ENCODE measurements at regions not wholly inside any gene's neighbourhood (a gene's known extent, or its start where the extent isn't known, plus 50 kb on each side); places are given as distances from the start of the nearest gene placed in this dataset.

DNA sequence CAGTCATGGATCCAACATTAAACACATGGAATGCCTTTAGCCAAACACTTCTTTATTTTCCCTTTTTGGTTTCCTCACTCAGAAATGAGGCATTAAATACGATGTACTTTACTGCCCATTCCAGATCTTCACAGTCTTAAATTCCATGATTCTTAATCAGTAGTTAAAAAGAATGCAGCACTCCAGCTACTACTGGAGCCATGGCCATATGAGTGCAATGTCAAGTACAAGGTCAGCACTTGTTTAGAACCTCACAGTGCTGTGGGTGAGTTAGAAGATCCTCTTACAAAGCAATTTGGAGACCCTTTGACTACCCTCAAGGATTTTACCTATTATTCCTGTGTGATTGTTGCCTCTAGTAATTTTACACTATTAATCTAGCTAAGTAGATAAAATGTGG lies 550.3 kb upstream of the LRRTM1 start:
- no peak for DNase-seq

- no peak for DNase-seq
Measured at GRCh38 chr2:80852808-80853139, 548.2 kb upstream of the LRRTM1 start.

DNA sequence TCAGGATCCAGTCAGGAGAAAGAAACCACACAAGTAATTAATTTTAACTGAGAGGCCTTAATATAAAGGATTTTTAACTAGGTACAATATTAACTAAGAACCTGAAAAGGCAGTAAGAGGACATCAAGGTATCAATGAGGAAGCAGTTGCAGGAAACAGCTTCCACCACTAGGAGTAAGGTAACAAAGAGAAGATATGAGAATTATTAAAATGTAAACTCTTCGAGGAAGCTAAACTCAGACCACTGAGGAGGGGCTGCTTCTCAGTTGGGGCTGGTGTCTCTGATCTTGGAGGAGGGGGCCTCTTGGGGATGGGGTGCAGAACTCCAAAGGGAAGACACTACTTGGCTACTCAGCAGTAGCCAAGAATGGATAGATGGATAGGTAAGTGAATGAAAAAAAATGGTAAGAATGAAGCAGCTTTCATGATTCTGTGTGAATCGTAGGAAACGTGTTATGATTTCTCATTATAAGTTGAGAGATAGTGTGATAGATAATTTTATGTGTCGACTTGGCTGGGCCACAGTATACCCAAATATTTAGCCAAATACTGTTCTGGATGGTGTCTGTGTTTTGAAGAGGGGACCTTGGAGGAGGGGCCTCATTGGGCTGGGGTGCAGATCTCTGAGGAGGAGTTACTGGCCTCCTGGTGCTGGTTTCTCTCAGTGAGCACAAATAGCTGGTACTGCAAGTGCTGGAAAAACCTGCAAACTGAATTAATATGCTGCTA lies 547.7 kb upstream of the LRRTM1 start:
- DNase-seq = no peak

- no peak for DNase-seq
Measured at GRCh38 chr2:80830891-80831290, 526.3 kb upstream of the LRRTM1 start.

DNA sequence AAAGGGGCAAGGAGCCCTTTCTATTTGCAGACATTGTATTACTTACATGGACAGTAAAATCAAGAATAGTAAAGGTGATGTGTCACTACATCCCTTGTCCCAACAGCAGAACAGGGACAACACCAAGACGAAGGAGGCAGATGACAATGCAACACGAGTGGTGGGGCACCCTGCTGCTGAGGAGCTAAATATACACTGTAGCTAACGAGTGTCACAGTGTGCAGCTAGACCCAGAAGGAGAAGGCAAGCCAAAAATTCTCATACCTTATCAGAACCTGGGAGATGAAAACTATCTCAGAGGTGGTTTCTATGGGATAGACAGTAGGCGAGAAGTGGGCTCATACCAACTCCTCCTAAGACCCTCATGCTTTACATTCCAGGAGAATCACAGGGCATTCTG lies 518.4 kb upstream of the LRRTM1 start:
- DNase-seq = no peak

GRCh38 chr2:80815259-80815658 lies 510.7 kb upstream of the LRRTM1 start:
- DNase-seq = no peak

DNA sequence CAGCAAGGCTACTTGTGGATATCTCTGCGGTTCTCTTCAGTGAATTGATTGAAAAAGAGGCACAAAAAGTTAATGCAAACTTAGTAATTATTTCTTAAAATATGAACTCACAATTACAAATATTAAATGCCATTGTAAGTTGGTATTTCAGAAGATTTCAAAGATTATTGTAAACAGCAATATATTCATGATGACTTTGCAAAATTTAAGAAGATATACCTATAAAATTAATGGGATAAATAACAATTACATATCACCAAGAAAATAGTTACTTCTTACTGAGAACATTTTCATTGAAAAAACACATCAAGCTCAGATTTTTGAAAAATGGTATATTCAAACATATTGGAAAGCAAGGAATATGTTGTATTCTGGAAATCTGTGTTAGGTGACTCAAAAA lies 482.0 kb upstream of the LRRTM1 start:
- DNase-seq = no peak

GRCh38 chr2:80778704-80779103 lies 474.2 kb upstream of the LRRTM1 start:
- DNase-seq = no peak

DNA sequence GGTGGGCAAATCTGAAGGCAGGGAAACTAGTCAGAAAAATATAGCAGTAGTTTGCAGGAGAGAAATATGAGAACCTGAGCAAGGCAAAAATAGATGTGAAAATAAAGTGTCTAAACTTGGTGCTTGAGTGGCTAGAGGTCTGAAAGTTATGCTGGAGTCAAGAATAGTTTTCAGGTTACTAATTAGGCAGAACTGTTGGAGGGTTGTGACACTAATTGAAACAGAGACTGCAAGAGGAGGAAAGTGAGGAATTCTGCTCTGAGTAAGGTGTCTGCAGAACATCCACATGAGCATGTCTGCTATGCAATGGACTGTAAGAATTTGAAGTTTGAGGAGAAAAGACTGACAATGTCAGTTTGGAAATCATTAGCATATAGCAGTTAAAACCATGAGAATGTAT lies 444.0 kb upstream of the LRRTM1 start:
- no peak for DNase-seq

DNA sequence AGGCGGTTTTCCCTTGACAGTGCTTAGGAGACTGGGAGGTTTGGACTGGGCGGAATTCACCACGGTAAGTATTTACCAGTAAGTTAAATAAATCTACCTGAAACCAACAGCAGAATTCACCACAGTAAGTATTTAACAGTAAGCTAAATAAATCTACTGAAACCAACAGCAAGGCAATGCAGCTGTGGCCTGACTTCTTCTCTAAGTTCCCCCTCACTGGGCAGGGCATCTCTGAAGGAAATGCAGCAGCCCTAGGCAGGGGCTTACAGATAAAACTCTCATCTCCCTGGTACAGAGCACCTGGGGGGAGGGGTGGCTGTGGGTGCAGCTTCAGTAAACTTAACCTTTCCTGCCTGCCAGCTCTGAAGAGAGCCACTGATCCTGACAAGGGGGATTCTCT lies 432.5 kb upstream of the LRRTM1 start:
- no peak for DNase-seq

DNA sequence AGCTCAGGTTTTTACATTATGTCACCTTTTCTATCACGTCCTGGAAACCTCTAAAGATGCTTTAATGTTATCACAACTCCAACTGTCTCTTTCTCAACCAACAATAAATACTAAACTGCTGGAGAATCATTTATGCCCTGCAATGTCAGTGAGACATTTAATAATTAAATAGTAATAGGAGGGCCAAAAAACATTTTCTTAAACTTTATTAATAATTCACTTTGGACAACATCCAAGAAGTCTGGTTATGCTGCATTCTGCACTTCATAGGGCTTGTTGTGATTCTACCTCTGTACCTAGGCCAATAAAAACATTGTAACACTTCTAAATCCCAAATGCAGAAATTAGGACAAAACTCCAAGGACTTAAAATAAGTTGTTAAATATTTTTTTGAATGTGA lies 420.4 kb upstream of the LRRTM1 start:
- DNase-seq = no peak

- no peak for DNase-seq
Measured at GRCh38 chr2:80722803-80723202, 418.3 kb upstream of the LRRTM1 start.

DNA sequence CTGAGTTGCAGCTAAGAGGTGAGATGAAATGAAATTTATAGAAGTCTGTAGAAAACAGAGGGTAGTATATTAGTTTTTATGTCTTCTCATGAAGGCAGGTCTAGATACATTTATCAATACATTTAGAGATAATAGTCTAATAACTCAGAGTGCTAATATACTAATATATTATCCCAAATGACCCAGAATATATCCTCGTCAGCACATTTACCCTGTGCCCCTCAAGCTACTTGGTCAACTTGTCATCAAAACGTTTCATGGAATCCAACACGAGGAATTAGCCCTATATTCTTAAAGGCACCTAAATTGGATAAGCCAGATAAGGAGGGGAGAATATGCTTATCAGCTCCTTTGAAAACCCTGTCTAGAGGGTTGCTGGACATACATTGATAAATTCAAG lies 415.1 kb upstream of the LRRTM1 start:
- no peak for DNase-seq

- no peak for DNase-seq
Measured at GRCh38 chr2:80715433-80715832, 410.9 kb upstream of the LRRTM1 start.

- no peak for DNase-seq
Measured at GRCh38 chr2:80711915-80712314, 407.4 kb upstream of the LRRTM1 start.

DNA sequence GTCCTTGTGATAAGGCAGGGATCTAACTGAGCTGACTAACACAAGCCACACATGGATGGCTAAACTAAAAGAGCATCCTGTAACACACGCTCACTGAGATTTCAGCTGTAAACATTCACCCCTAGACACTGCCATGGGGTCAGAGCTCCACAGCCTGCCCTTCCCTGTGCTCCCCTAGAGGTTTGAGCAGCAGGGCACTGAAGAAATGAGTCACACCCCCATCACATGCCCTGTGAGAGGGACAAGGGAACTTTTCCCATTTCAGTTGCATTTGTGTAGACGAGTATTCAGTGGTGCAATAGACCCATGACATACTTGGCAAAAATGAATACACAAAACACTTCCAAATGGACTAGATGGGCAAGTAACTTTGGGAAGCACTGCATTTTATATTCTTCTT lies 402.4 kb upstream of the LRRTM1 start:
- DNase-seq = no peak

DNA sequence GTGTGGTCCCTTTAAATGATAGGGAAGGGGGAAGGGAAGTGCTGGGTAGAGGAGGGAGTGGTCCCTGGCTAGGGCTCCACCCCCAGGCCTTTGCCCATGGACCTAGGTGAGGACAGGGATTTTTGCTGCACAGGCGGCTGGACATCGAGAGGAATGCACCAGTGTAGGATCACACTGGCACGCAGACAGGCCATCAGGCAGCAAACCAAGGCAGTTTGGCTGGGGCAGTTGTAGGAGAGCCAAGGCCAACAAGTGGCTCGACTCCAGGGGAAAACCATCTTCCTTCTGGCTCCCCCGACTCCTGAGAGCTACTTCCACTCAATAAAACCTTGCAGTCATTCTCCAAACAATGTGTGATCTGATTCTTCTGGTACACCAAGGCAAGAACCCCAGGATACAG lies 402.0 kb upstream of the LRRTM1 start:
- DNase-seq = no peak

DNA sequence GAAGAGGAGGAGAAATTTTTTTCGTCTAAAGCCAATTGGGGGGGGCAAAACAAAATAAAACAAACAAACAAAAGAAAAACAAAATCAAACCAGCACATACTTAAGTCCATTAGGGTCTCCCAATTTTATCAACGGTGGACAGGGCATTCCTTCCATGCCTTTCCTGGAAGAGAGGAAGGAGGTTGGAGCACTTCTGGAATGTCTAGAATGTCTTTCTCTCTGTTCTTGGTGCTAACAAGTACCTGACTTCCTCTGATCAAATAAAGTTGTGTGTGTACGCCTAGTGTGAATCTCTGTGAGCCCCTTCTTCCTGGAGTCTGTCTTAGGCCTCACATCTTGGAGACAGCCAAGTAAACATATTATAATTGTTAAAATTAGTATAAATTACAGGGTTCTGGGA lies 399.0 kb upstream of the LRRTM1 start:
- DNase-seq = no peak

- DNase-seq = no peak
Measured at GRCh38 chr2:80700961-80701360, 396.4 kb upstream of the LRRTM1 start.

Data from NCI-H1092 treated with DMSO at 0.1 percent for 48 hours (cell line).